ENCODE measurements at regions not wholly inside any gene's neighbourhood (a gene's known extent, or its start where the extent isn't known, plus 50 kb on each side); places are given as distances from the start of the nearest gene placed in this dataset.

DNA sequence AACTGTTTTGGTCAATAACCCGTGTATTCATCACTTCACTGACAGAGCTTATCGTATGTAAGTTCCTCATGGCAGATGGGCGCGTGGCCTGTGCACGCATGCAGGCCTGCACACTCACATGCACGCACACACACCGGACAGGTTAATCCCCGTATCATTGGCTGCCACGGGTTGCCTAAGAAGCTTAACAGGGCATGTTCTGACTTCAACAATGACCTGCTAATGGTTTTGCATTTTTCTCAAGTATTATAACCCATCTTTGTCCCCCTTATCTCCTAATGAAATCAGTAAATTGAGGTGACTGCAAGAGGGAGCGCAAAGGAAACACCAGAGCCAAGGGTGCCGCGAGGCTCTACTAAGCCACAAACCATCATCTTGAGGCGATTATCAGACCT is 399.0 kb upstream of the ID2 start:
- Histone ChIP-seq H3K4me3 (no peak overlapping the region), H3K36me3 (no peaks in the 10 kb centered on the region), H3K27ac (no peak overlapping the region), H3K4me1 (no peaks in the 10 kb centered on the region), H3K9me3 (no peaks in the 10 kb centered on the region), H3K27me3 (no peaks in the 10 kb centered on the region)
- no peak for DNase-seq (ENCODE audit: low spot score)
- TF ChIP-seq, protein P1, sequence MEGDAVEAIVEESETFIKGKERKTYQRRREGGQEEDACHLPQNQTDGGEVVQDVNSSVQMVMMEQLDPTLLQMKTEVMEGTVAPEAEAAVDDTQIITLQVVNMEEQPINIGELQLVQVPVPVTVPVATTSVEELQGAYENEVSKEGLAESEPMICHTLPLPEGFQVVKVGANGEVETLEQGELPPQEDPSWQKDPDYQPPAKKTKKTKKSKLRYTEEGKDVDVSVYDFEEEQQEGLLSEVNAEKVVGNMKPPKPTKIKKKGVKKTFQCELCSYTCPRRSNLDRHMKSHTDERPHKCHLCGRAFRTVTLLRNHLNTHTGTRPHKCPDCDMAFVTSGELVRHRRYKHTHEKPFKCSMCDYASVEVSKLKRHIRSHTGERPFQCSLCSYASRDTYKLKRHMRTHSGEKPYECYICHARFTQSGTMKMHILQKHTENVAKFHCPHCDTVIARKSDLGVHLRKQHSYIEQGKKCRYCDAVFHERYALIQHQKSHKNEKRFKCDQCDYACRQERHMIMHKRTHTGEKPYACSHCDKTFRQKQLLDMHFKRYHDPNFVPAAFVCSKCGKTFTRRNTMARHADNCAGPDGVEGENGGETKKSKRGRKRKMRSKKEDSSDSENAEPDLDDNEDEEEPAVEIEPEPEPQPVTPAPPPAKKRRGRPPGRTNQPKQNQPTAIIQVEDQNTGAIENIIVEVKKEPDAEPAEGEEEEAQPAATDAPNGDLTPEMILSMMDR (IDR thresholded peaks at IDR 0.05): no peak

DNA sequence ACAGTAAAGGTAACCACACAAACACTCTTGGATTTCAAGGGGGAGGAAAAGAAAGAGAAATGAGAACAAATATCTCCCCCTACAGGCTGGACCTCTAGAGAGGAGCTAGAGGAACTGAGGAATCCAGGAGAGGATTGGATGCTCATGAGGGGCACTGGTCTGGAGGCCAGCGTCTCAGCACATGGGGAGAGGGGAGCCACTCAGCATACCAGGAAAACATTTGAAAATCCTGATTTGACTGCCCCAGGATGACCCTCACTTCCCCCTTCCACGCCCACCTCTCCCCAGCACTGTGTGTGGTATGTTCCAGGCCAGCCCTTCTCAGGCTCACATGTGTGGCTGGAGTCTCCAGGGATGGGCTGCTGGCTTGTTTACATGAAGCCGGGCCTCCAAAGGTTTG is 396.8 kb upstream of the ID2 start:
- TF ChIP-seq, protein P1 (IDR thresholded peaks at IDR 0.05): peak in 1 of 2 donors; percentile 38
- no peak for DNase-seq (ENCODE audit: low spot score)
- Histone ChIP-seq H3K9me3 (no peaks in the 10 kb centered on the region), H3K4me1 (no peaks in the 10 kb centered on the region), H3K27ac (no peak overlapping the region), H3K36me3 (no peaks in the 10 kb centered on the region), H3K4me3 (no peak overlapping the region), H3K27me3 (no peaks in the 10 kb centered on the region)

DNA sequence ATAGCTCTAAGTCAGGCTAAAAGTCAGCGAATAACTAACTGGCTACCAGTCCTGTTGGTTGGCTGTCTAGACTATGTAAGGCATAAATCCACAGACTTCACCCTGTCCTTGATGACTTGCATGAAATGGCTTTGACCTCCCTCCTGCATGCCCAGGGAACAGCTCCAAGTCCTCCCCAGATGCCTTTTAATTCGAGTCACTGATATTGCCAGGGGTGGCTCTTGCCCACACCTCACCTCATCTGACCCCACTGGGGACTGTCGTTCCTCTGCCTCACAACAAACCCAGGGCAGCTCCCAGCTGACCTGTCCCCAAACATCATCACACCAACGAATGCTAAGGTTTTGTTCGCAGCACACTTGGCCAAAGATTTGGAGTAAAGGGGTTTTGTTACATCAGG is 396.0 kb upstream of the ID2 start:
- no peaks in the 10 kb centered on the region for H3K27me3 ChIP-seq
- TF ChIP-seq, protein P1 (IDR thresholded peaks at IDR 0.05): no peak
- H3K4me3 ChIP-seq: no peak overlapping the region
- no peaks in the 10 kb centered on the region for H3K4me1 ChIP-seq
- no peak for DNase-seq (ENCODE audit: low spot score)
- H3K27ac ChIP-seq: no peak overlapping the region
- H3K9me3 ChIP-seq: no peaks in the 10 kb centered on the region
- H3K36me3 ChIP-seq: no peaks in the 10 kb centered on the region

DNA sequence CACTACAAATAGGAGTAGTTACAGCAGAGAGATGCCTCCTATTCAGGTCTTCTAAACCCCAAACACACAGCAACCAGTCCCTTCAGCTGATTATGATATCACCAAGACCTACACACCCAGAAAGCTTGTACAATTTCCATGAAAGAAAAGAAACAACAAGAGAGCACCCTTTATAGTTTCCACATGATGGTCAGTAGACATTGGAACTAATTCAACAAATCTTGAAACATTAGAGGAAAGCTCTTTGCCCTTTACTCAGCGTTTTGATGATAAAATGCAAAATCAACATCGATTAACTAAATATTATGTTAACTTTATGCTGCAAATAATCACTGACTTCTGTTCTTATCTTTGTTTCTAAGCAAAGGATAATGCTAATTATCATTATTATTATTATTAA is 393.6 kb upstream of the ID2 start:
- Histone ChIP-seq H3K36me3 (no peaks in the 10 kb centered on the region), H3K4me3 (no peak overlapping the region), H3K27ac (no peak overlapping the region), H3K4me1 (no peaks in the 10 kb centered on the region), H3K27me3 (no peaks in the 10 kb centered on the region), H3K9me3 (no peaks in the 10 kb centered on the region)
- TF ChIP-seq, protein P1 (IDR thresholded peaks at IDR 0.05): no peak
- DNase-seq (ENCODE audit: low spot score): no peak

DNA sequence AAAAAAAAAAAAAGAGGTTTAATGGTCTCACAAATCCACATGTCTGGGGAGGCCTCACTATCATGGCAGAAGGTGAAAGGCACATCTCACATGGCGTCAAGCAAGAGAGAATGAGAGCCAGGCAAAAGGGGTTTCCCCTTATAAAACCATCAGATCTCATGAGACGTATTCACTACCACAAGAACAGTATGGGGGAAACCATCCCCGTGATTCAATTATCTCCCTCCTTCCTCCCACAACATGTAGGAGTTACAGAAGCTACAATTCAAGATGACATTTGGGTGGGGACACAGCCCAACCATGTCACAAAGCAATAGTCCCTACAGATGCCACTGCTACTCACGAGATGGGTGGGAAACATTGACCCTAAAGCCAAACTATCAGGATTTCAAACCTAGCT is 392.7 kb upstream of the ID2 start:
- Histone ChIP-seq H3K9me3 (no peaks in the 10 kb centered on the region), H3K4me1 (no peaks in the 10 kb centered on the region), H3K27me3 (no peaks in the 10 kb centered on the region), H3K4me3 (no peak overlapping the region), H3K27ac (no peak overlapping the region), H3K36me3 (no peaks in the 10 kb centered on the region)
- no peak for DNase-seq (ENCODE audit: low spot score)
- TF ChIP-seq, protein P1 (IDR thresholded peaks at IDR 0.05): no peak

DNA sequence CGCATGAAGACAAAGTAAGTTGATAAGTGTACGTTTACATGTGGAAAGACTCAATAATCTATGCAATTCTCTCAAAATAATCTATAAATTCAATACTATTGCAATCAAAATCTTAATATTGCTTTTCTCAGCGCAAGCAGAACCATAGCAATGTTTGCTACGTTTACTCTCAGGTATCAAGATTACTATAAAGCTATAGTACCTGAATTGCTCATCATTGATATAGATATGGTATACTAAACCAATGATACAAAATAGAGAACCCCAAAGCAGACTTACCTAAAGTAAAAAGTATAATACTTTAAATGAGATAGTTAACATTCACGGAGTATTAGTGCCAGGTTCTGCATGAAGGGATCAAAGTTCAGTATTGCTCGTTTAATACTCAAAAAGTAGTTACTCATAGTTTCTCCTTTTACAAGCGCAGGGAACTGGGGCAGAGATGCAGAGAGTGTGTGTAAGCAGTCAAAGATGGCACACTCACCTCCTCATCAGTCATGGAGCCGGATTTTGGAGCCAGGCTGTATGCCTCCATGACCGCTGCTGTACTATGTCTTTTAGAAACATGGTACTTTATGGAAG is 391.0 kb upstream of the ID2 start:
- no peaks in the 10 kb centered on the region for H3K4me1 ChIP-seq
- H3K27me3 ChIP-seq: no peaks in the 10 kb centered on the region
- H3K36me3 ChIP-seq: no peaks in the 10 kb centered on the region
- no peak overlapping the region for H3K27ac ChIP-seq
- no peak overlapping the region for H3K4me3 ChIP-seq
- TF ChIP-seq, protein P1 (IDR thresholded peaks at IDR 0.05): no peak
- H3K9me3 ChIP-seq: no peaks in the 10 kb centered on the region
- no peak for DNase-seq (ENCODE audit: low spot score)

Data from right atrium auricular region (tissue), 2 donors.